H1 (cell line): ENCODE measurements at regions not wholly inside any gene's neighbourhood (a gene's known extent, or its start where the extent isn't known, plus 50 kb on each side); places are given as distances from the start of the nearest gene placed in this dataset.

Source experiments
- CHD7 ChIP-seq: fragments of 300-600 bp; sonication (generic); IDR thresholded peaks from 2 replicates; pipeline ENCODE4 v1.7.1; 2012; ENCODE audit warnings: low read length, moderate library complexity, mild to moderate bottlenecking, inconsistent platforms; ENCODE audit not compliant: insufficient replicate concordance
- EZH2 ChIP-seq: fragments of 200-600 bp; sonication (generic); IDR thresholded peaks from 2 replicates; pipeline ENCODE4 v1.7.1; 2012; ENCODE audit warnings: low read depth, mild to moderate bottlenecking, moderate library complexity, low read length, inconsistent platforms; ENCODE audit not compliant: severe bottlenecking
- YY1 ChIP-seq: IDR thresholded peaks from 2 replicates; pipeline ENCODE4 v1.6.1; 2011; ENCODE audit warnings: low read depth, mild to moderate bottlenecking, low read length
- TF ChIP-seq, protein P1 (sequence below), 3 experiments: IDR thresholded peaks; 1 replicate in 2 of 3; 2 replicates in 1 of 3; pipeline versions ENCODE4 v1.5.1 to v1.6.1; 2011; ENCODE audit warnings: low read length in 3 of 3, mild to moderate bottlenecking in 3 of 3, inconsistent platforms in 2 of 3, low read depth in 1 of 3, moderate library complexity in 1 of 3; ENCODE audit not compliant: insufficient read depth in 1 of 3; ENCODE audit errors: control extremely low read depth in 1 of 3

GRCh38 chr2:81068144-81068543 is 763.6 kb upstream of the LRRTM1 start:
- TF ChIP-seq EZH2: no peak
- no peak for TF ChIP-seq CHD7
- TF ChIP-seq YY1: no peak
- TF ChIP-seq, protein P1, sequence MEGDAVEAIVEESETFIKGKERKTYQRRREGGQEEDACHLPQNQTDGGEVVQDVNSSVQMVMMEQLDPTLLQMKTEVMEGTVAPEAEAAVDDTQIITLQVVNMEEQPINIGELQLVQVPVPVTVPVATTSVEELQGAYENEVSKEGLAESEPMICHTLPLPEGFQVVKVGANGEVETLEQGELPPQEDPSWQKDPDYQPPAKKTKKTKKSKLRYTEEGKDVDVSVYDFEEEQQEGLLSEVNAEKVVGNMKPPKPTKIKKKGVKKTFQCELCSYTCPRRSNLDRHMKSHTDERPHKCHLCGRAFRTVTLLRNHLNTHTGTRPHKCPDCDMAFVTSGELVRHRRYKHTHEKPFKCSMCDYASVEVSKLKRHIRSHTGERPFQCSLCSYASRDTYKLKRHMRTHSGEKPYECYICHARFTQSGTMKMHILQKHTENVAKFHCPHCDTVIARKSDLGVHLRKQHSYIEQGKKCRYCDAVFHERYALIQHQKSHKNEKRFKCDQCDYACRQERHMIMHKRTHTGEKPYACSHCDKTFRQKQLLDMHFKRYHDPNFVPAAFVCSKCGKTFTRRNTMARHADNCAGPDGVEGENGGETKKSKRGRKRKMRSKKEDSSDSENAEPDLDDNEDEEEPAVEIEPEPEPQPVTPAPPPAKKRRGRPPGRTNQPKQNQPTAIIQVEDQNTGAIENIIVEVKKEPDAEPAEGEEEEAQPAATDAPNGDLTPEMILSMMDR (IDR thresholded peaks at IDR 0.05; ENCODE audit: control extremely low read depth in 1 of 3, insufficient read depth in 1 of 3, low read depth in 1 of 3, low read length in 3 of 3): no peak
